ENCODE measurements at regions not wholly inside any gene's neighbourhood (a gene's known extent, or its start where the extent isn't known, plus 50 kb on each side); places are given as distances from the start of the nearest gene placed in this dataset.

DNA sequence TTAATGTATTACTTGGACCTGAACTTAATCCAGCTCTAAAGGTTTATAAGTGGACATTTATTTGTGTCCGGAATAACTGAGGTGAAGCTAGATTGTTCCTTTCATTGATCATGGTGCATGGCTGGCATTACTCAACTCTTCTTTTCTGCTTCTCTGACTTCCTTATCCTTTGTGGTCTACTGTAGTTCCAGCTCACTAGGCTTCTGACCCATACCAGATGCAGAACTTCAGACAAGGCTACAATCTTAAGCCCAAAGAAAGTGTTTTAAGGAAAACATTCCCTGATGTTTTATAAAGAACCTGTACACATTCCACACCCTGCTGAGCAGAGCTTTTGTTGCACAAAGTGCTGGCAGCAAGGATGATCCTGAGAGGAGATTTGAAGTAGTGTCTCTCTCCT, 250.8 kb upstream of the TGFBR2 start:
- no peak for DNase-seq (ENCODE audit: low read depth)

DNA sequence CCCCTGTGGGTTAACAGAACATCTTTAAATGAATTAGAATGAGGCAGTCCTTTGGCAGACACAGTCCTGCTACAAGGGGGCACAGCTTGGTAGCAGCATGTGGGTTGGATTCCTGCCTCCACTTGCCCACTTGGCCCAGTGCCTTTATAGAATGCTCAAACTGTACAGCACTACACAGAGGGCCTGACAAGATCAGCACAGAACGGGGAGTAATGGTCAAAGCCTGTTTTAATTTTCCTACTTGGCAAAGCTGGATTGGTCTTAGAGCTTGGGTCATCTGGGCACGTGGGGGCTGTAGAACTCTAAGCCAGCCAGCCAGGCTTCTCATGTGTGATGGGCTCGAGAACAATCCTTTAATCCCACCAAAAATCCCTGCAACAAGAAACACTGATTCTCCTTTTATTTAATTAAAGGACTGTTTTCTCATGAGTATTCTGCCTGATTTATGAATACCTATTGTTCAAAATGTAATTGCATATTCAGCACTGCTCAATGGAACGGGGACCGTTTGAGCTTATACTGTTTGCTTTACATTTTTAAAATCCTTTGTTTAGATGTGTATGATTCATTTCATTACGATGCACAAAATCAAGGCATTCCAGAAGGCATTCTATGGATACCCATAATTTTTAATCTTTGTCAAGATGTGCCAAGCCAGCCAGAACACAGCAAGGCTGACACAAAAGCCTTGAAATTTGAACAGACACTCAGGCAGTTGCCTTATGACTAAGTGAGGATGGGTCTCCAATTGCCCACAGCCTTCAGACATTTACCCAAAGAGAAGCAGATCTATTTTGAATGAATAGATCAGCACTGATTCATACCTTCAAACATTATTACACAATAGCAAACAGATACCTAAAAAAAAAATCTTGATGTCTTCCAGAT, 249.3 kb upstream of the TGFBR2 start:
- DNase-seq (ENCODE audit: low read depth), result no peak

DNA sequence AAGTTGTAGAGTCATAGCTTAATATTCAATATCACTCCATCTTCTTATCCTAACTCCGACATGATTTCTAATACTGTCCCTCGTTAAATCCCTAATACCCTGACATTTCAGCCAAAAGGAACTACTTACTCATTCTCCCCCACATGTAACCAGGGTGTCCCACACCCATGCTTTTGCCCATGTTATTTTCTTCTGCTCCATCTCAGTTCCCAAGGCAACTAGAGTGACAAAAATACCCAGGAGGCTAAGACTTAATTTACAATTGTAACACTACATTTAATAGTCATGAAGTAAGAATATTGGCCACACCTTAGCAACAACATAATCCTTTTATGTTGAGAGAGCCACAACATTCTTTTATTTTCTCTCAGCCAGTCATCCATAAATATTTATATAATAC, 248.5 kb upstream of the TGFBR2 start:
- no peak for DNase-seq (ENCODE audit: low read depth)

DNA sequence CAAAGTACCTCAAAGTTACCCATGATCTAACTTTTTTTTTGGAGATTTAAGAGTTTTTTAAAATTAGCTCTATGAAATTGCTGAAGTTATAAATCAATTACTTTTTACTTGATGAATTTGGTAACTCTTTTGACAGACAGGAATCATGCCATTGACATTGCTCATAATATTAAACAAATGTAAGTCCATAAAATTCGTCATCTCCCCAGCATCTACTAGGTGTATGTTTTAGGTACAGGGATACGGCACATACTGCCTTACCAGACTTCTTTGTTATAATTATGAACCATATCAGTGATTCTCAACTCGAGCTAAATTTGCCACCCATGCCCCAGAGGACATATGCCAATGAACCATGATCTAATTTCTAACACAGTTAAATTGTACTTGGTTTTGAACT, 247.5 kb upstream of the TGFBR2 start:
- DNase-seq (ENCODE audit: low read depth), result no peak

DNA sequence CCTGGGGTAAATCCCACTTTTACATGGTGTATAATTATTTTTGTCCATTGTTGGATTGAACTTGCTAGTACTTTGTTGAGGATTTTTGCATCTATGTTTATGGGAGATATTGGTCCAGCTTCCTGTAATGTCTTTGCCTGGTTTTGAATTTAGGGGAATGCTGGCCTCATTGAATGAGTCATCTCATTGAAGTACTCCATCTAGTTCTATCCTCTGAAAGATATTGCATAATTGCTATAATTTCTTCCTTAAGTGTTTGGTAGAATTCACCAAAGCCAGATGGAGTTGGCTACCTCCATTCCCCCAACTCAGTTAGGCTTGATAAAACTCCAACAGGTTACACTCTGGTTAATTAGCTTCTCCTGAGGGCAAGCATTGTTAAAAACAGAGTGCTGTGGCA, 237.4 kb upstream of the TGFBR2 start:
- DNase-seq (ENCODE audit: low read depth), result no peak

DNA sequence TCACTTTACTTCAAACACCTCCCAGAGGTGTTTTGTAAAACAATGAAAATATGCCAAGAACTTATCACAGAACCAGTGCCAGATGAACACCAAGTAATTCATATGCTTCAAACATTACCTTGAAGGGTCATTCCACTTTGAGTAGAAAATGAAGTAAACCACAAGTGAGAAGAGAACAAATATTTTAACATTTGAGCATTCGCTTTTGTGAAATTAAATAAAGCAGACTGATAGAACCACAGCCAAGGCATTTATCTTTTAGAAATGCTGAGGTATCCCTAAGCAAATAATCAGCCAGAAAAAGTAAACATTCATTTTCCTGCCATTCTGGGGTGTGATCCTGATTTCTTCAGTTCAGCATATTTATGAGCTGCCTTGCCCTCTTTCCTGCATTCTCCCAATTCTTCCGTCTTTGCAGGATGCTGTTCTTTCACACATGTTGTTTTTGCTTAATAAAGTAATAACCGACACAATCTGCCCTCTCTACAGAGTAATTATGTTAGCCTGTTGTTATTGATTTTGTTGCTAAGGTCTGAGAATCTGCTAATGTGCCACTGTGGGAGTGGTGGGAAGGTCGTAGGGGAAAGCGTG, 235.6 kb upstream of the TGFBR2 start:
- no peak for DNase-seq (ENCODE audit: low read depth)

DNA sequence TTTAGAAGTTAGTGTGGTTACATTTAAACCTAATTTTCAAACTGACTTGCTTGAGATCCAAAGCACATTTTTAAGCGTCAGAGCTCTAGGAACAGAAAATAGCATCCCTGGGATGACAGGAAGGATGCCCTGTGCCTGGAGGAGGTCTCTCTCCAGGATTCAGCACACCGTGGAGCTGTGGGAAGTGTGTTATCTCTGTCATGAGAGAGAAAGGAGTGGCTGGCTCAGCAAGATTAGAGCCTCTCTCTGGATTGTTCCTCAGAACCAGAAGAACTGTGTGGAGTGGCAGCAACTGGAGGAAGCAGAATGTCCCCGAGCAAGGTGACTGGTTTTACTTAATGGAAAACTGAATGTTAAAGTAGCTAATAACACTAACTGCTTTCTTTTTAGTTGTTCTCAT, 233.6 kb upstream of the TGFBR2 start:
- no peak for DNase-seq (ENCODE audit: low read depth)

DNA sequence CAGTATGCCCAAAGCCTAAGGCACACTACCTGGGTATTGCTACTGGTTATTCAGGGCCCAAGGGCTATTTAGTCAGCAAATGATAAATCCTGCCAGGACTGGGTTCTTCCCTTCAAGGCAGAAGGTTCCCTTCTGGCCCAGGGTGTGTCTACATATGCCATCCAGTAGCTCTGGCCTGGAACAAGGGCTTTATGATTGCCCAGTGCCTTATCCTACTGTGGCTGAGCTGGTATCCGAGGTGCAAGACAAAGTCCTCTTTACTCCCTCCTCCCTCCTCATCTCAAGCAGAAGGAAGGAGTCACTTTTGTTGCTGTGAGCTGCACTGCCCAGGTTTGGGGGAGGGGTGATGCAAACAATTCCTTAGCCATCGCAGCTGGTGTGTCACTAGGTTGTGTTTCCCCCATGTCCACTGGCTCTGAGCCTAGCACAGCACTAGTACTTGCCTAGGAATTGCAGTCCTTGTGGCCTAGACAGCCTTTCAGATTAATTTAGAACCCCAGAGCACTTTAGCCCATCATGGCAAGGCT, 221.8 kb upstream of the TGFBR2 start:
- no peak for DNase-seq (ENCODE audit: low read depth)

DNA sequence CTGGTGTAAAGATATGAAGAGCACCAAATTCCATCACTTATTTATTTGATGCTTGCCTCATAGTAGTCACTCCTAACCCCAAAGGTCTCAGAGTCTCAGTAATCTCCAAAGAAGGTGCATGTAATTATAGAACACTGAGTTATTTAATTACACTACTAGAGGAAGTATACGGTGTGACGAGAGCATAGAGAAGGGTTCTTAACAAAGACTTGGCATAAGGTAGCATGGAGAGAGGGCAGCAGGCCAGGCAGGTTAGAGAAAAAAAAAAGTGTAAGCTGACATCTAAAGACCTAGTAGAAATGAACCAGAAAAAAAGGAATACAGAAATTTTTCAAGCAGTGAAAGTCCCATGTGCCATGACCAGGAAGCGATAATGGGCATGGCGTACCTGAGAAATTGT, 213.3 kb upstream of the TGFBR2 start:
- no peak for DNase-seq (ENCODE audit: low read depth)

DNA sequence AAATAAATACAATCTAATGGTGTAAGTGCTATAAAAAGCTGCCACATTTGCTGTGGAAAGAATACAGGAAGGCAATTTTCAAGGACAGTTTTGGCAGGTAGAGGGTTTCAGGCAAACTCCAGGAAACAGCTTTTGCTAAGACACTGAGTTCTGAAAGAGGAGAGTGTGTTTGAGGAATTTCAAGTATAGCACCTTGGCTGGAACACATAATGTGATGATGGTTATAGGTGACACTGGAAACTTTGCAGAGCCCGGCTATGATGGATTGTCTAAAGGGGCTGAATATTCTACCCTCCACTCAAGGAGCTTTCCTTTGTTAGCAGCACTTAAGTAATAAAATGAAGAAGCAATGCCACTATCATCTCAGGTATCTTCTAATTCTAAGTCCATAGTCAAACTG, 209.4 kb upstream of the TGFBR2 start:
- DNase-seq (ENCODE audit: low read depth), result no peak

DNA sequence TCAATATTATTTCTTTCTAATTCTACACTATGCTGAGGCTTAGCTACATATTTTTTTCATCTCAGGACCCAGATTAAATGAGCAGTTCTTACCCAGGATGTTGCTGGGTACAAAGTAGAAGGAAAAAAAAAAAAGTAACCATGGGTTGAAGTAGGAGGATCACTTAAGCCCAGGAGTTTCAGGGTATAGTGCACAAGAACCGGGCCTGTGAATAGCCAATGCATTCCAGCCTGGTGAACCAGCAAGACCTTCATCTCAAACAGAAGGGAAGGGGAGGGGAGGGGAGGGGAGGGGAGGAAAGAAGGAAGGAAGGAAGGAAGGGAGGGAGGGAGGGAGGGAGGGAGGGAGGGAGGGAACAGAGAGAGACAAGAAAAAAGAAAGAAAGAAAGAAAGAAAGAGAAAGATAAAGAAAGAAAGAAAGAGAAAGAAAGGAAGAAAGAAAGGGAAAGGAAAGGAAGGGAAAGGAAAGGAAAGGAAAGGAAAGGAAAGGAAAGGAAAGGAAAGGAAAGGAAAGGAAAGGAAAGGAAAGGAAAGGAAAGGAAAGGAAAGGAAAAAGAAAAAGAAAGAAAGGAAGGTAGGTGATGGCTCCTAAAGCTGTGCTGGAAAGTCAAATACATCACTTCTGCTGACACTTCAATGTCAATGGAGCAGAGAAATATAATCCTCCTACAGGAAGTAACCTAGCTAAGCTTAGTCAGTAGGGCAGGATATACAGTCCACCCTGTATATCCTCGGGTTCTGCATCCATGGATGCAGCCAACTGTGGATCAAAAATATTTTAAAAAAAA, 206.8 kb upstream of the TGFBR2 start:
- DNase-seq (ENCODE audit: low read depth), result no peak

DNA sequence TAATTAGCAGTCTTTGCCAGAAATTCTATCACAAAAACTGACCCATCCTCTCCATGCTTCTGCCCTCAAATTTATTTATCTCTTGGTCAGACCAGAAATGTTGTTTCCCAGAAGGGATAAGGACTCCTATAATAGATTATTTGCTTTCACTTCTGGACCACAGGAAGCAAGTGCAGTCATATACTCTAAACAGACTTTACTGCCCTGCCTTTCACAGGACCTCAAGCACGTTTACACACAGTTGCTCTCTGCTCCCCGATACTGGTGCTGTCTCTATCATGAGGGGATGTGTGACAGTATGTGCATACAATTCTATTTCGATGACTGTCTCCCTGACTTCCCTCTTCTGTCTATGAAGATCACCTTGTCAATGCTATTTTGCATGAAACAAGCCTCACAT, 205.5 kb upstream of the TGFBR2 start:
- no peak for DNase-seq (ENCODE audit: low read depth)

DNA sequence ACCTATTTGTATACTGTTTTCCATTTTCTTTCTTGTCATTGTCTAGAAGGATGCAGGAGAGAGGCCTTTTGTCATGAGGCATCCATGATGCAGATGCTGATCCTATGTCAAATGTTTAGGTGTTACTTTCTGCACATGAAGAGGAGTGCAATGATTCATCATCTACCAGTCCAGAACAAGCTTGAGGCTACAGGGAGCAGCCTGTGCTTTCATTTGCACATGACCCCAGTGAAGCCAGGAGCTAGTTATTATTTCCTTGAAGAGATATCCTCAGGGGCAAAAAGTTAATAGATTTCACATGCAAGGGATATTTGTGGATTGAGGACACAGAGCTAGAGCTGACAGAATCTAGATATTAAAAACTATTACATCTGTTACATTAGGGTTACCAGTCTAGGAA, 204.4 kb upstream of the TGFBR2 start:
- no peak for DNase-seq (ENCODE audit: low read depth)

DNA sequence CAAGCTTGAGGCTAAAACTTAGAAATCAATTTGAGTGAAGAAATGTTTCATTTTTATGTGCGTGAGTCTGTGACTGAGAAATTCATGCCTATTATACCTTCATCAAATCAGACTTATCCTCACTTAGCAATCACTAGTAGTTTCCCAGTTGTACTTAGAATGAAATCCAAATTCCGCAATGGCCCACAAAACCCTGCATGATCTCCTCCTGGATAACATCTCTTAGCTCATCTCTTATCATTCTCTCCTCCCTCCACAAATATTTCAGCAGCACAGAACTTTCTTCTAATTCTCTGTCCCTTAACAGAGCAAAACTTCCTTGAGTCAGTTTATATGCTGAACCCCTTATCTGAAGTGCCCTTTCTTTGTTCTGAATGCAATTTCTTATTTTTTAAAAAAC, 198.8 kb upstream of the TGFBR2 start:
- no peak for DNase-seq (ENCODE audit: low read depth)

DNA sequence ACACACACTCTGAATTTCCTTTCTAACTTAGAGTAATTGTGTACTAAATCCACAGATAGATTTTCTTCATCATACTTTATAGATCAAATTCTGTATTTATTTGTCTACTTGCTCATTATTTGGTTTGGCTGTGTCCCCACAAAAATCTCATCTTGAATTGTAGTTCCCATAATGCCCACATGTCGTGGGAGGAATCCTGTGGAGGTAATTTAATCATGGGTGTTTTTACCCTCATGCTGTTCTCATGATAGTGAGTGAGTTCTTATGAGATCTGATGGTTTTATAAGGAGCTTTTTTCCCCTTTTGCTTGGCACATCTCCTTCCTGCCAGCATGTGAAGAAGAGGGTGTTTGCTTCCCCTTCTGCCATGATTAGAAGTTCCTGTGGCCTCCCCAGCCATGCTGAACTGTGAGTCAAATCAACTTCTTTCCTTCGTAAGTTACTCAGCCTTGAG, 198.3 kb upstream of the TGFBR2 start:
- no peak for DNase-seq (ENCODE audit: low read depth)

DNA sequence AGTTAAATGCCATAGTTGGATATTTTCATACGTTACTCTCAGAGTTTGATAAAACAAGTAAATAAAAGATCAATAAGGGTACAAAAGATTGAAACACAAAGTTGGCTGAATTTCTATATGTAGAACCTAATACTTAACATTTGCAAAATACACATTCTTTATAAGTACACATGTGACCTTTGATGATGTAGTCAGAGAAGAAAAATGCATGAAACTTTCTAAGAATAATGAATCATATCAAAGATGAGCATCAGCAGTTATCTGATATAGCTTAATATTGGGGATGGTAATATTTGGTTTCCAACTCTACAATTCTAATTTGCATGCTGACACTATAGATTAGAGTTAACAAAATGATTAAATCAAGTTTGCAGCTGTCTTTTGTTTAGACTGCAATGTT, 188.0 kb upstream of the TGFBR2 start:
- DNase-seq (ENCODE audit: low read depth), result no peak

DNA sequence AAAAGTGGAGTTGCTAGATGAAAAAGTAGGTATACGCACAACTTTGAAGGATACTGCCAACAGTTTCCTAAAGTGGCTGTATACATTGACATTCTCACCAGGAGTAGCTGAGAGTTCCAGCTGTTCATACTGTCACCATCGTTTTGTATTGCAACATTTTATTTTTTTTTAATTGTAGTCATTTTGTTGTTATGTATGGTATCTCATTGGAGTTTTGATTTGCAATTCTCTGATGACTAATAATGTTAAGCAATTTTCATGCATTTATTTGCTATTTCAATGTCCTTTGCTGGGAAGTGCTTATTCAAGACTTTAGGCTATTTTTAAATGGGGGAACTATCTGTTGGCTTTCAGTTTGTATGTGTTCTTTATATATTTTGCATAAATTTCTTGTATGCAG, 185.1 kb upstream of the TGFBR2 start:
- DNase-seq (ENCODE audit: low read depth), result no peak

DNA sequence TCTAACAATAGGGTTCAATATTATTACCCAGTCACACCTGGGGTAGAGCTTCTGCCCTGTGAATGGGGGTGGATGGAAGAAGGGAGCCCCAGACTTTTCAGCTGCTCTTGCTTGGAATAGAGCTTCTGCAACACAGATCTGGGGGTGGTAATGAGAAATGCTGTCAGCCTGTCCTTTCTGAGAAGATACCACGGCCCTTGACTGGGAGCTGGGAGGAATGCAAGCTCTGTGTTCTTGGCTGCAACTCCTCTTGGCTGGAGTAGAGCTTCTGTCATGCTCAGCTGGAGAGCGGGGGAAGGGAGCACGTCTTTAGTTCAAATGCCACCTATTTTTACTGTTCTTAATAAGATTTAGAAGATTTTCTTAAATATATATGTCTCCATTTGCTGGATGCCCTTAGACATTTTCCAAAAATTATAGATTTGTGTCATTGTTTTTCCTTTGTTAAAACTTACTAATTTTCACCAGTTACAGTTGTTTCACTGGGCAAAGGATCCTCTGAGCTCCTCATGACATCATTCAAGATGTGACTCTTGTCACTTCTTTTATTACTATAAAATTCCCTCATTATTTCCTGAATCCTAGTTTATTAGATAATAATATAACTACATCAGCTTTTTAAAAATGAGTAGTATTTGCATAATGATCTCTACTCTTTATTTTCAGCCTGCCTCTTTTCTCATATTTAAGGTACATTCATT, 180.0 kb upstream of the TGFBR2 start:
- DNase-seq (ENCODE audit: low read depth), result no peak

DNA sequence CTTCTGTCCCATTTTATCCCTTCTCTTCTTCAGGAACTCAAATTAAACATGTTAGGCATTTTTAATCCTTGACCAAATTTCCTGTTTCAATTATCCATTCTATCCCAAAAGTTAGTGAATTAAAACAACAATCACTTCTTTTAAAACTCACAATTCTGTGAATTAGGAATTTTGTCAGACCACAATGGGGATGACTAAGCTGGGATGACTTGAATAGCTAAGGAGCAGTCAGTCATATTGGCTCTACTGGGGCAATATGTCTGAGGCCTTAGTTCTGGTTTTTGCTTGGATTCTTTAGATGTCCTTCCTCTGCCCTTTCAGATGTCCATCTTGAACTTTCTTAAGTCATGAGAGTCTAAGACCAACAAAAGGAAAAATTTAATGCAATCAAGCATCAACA, 178.2 kb upstream of the TGFBR2 start:
- no peak for DNase-seq (ENCODE audit: low read depth)

DNA sequence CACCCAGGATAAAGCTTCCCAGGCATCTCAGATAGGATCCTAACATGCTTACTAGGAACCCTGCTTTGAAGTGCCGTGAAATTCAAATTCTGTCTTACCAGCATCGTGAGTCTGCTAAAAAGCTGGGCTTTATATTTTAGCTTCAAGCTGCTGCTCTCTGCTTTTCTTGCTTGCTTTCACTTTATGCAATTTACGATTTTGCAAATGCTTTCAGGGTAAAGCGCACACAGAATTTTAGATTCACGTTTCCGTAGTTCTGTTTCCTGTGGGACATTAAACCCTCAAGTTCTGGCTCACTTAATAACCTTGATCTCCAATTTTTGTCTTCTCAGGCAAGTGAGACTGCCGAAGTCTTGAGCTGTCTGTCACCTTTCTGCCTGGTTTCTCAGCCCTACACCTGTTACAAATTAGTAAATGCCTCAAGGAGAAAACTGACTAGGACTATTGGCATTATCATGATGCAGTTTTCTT, 170.5 kb upstream of the TGFBR2 start:
- no peak for DNase-seq (ENCODE audit: low read depth)

DNA sequence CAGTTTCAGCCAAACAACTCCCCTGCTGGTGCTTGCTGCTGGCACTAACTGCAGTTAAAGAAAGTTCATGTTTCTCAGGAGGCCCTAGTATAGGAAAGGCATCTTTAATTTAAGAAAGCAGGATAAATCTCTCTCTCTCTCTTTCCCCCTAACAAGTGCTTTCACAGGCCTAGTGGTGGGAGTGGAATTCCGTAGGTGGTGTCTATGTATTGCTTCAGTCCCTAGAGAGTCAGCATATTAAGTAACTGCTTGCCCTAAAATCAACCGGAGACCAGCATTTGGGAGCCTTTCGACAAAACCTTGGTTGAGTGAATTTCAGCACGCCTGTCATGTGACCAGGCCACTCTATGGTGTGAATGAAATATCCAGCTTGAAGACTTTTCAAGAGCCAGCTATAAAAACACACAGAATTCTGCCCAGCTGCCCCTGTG, 169.2 kb upstream of the TGFBR2 start:
- no peak for DNase-seq (ENCODE audit: low read depth)

DNA sequence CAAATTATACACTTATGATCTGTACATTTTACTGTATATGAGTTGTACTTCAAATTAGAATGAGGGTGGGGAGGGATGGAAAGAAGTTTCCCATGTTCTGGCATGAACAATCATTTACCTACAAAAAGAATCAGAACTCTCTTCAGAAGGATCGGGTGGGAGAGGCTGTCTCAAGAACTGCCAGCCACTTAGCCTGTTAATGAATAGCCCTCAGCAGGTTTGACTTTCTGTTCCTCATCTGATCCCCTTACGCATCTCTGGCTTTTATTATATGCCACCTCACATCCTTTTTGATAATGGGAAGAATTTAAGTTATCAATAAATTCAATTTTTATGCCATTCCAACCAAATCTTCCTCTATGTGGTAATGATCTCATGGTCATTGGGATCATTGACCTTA, 168.3 kb upstream of the TGFBR2 start:
- DNase-seq (ENCODE audit: low read depth), result no peak

All from activated T-helper 1 cell treated with Interleukin-2 at 50 U/mL for 16 hours (primary cell).